ENCODE measurements at regions not wholly inside any gene's neighbourhood (a gene's known extent, or its start where the extent isn't known, plus 50 kb on each side); places are given as distances from the start of the nearest gene placed in this dataset.

- no peak for TF ChIP-seq GATA2 (IDR thresholded peaks at IDR 0.05; ENCODE audit: low read depth, low read length)
- no peak for TF ChIP-seq GATA3 (IDR thresholded peaks at IDR 0.05; ENCODE audit: low read depth, low read length)
Measured at GRCh38 chr15:70435872-70436271, 327.5 kb downstream of the UACA start.
